ENCODE measurements at regions not wholly inside any gene's neighbourhood (a gene's known extent, or its start where the extent isn't known, plus 50 kb on each side); places are given as distances from the start of the nearest gene placed in this dataset.

GRCh38 chr3:137081711-137082110, 123.9 kb downstream of the IL20RB start:
- TF ChIP-seq CTCF (IDR thresholded peaks at IDR 0.05; ENCODE audit: insufficient read depth, low read length, poor library complexity, severe bottlenecking), result no peak
- no peak for TF ChIP-seq EZH2phosphoT487 (conservative IDR thresholded peaks at IDR 0.05; ENCODE audit: low read length)

Data from SU-DHL-6 (cell line).